ENCODE measurements at regions not wholly inside any gene's neighbourhood (a gene's known extent, or its start where the extent isn't known, plus 50 kb on each side); places are given as distances from the start of the nearest gene placed in this dataset.

DNA sequence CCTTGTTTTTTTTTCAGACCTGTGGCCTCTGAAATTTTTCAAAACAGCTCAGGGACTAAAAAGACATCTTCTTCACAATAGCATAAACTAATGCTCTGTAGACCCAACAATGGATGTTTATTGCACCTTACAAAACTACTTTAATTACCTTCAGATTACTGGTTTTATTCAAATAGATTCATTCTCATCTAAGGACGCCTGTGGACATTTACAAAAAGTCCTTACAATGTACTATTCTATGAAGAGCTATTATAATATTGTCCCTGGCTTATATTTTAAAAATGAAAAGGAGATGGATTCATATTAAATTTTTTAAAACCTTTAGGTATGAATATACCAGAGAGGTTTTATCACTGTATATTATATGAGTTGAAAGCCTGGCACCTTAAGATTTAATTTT is 238.4 kb upstream of the NR5A2 start:
- TF ChIP-seq, protein P1, sequence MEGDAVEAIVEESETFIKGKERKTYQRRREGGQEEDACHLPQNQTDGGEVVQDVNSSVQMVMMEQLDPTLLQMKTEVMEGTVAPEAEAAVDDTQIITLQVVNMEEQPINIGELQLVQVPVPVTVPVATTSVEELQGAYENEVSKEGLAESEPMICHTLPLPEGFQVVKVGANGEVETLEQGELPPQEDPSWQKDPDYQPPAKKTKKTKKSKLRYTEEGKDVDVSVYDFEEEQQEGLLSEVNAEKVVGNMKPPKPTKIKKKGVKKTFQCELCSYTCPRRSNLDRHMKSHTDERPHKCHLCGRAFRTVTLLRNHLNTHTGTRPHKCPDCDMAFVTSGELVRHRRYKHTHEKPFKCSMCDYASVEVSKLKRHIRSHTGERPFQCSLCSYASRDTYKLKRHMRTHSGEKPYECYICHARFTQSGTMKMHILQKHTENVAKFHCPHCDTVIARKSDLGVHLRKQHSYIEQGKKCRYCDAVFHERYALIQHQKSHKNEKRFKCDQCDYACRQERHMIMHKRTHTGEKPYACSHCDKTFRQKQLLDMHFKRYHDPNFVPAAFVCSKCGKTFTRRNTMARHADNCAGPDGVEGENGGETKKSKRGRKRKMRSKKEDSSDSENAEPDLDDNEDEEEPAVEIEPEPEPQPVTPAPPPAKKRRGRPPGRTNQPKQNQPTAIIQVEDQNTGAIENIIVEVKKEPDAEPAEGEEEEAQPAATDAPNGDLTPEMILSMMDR (IDR thresholded peaks at IDR 0.05) = no peak
- Mint-ChIP-seq H3K27me3 (peaks cover 1% of the 10 kb centered on the region), H3K4me3 (no peak overlapping the region), H3K9me3 (no peaks in the 10 kb centered on the region), H3K36me3 (ENCODE audit: low read depth) (no peaks in the 10 kb centered on the region), H3K4me1 (ENCODE audit: low read depth) (no peaks in the 10 kb centered on the region), H3K27ac (no peak overlapping the region)
- intact Hi-C loops (cut with micrococcal nuclease) = no loop called here
- no peak for ATAC-seq
- no peak for DNase-seq
- ChIA-PET POLR2A (no interaction called here), CTCF (no interaction called here)

DNA sequence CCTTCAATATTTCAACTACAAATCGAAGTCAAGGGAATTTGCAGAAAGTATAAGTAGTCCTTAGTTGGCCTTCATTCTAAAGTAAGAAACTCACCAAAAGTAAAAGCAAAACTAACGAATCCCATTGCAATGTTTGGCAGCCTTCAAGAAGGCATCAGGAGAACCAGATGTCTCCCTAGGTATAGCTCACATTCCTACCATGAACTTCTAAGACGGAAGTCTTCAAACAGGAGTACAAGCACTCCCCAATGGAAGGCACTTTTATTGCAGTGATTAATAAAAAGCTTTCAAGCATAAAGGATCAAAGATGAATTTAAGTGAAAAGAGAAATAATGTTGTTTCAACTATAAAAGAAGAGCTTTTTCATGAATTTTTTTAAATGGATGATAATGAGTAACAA is 236.0 kb upstream of the NR5A2 start:
- H3K36me3 Mint-ChIP-seq (ENCODE audit: low read depth) = no peaks in the 10 kb centered on the region
- CTCF ChIA-PET = no interaction called here
- H3K27me3 Mint-ChIP-seq = peaks cover 3% of the 10 kb centered on the region

DNA sequence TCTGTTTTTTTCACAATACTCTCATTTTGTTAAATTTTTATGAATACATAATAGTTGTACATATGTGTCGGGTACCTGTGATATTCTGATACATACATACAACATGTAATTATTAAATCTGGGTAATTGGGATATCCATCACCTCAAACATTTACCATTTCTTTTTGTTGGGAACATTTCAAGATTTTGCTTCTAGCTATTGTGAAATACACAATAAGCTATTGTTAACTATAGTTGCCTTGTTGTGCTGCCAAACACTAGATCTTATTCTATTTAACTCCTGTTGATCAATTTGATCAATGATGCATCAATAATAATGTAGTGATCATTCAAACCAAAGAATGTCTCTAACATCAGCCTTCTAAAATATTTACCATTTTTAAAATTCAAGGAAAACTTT is 234.6 kb upstream of the NR5A2 start:
- ATAC-seq (no peak), DNase-seq (no peak)
- ChIA-PET POLR2A (no interaction called here), CTCF (no interaction called here)
- Mint-ChIP-seq H3K27me3 (peaks cover 3% of the 10 kb centered on the region), H3K4me1 (ENCODE audit: low read depth) (no peaks in the 10 kb centered on the region), H3K27ac (no peak overlapping the region), H3K4me3 (no peak overlapping the region), H3K36me3 (ENCODE audit: low read depth) (no peaks in the 10 kb centered on the region), H3K9me3 (peaks cover 3% of the 10 kb centered on the region)
- intact Hi-C loops (cut with micrococcal nuclease) = no loop called here
- TF ChIP-seq, protein P1 (IDR thresholded peaks at IDR 0.05) = no peak

More for the DNA sequence above, 236.0 kb upstream of the NR5A2 start:
- no peak for ATAC-seq
- H3K9me3 Mint-ChIP-seq = peaks cover 3% of the 10 kb centered on the region
- no peak overlapping the region for H3K27ac Mint-ChIP-seq
- TF ChIP-seq, protein P1 (IDR thresholded peaks at IDR 0.05) = no peak
- H3K4me1 Mint-ChIP-seq (ENCODE audit: low read depth) = no peaks in the 10 kb centered on the region
- POLR2A ChIA-PET = no interaction called here
- intact Hi-C loops (cut with micrococcal nuclease) = no loop called here
- no peak overlapping the region for H3K4me3 Mint-ChIP-seq
- DNase-seq = no peak

DNA sequence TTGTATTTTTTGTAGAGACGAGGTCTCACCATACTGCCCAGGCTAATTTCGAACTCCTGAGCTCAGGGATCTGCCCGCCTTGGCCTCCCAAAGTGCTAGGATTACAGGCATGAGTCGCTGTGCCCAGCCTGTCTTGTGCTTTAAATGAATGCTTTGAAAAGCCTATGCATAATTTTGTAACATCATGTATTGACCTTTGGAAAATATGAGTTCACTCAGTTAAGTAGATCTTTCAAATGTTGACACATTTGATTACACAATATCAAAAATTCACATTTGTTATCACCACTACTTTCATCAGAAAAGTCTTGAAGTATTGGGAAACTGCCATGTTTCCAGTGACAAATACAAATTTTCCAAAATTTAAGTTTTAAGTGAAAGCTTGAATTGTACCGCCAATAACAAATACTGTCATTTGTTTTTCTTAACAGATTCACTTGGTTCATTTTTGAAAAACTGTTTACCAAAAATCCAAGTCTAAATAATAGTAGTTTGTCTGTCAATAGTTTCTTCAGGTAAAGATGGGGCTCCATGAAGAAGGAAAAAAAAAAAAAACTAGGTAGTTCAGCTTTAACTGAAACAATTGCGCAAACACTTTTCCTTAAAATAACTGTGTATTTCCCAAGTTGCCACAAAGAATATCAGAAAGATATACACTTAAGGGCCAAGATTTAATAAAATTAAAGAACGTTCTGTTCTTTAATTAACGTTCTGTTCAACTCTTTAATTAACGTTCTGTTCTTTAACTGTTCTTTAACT is 233.2 kb upstream of the NR5A2 start:
- Mint-ChIP-seq H3K4me3 (no peak overlapping the region), H3K9me3 (peaks cover 3% of the 10 kb centered on the region), H3K4me1 (ENCODE audit: low read depth) (no peaks in the 10 kb centered on the region), H3K36me3 (ENCODE audit: low read depth) (no peaks in the 10 kb centered on the region), H3K27ac (no peak overlapping the region), H3K27me3 (peaks cover 4% of the 10 kb centered on the region)
- DNase-seq (no peak), ATAC-seq (no peak)
- CTCF ChIA-PET = interaction anchor here (1.0 kb wide), 1 partner anchor 19 kb away, joined by 3 read pairs; no protein-coding TSS in a partner anchor
- intact Hi-C loops (cut with micrococcal nuclease) = no loop called here
- POLR2A ChIA-PET = interaction anchor here (1.0 kb wide), 1 partner anchor 19 kb away, joined by 3 read pairs; no protein-coding TSS in a partner anchor
- TF ChIP-seq, protein P1 (IDR thresholded peaks at IDR 0.05) = no peak

DNA sequence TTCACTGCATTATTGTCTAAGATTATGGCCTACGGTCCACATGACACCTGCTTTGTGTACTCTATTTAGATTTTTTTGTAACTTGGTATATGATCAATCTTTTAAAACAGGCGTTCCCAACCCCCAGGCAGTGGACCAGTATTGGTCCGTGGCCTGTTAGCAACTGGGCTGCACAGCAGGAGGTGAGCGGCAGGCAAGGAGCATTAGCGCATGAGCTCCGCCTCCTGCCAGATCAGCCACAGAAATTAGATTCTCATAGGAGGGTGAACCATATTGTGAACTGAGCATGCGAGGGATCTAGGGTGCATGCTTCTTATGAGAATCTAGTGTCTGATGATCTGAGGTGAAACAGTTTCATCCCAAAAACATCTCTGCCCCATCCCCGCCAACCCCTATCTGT is 228.4 kb upstream of the NR5A2 start:
- CTCF ChIA-PET = no interaction called here
- TF ChIP-seq, protein P1 (IDR thresholded peaks at IDR 0.05) = no peak
- no peaks in the 10 kb centered on the region for H3K4me1 Mint-ChIP-seq (ENCODE audit: low read depth)

More for the DNA sequence above, 228.4 kb upstream of the NR5A2 start:
- intact Hi-C loops (cut with micrococcal nuclease) = no loop called here
- Mint-ChIP-seq H3K4me3 (no peak overlapping the region), H3K27me3 (peaks cover 9% of the 10 kb centered on the region), H3K36me3 (ENCODE audit: low read depth) (no peaks in the 10 kb centered on the region), H3K9me3 (peaks cover 3% of the 10 kb centered on the region), H3K27ac (no peak overlapping the region)
- POLR2A ChIA-PET = no interaction called here
- ATAC-seq = no peak
- DNase-seq = no peak

Measured in activated CD8-positive, alpha-beta T cell treated with anti-CD3 and anti-CD28 coated beads for 36 hours (primary cell).